Adrenal gland (tissue), 5 donors: ENCODE measurements at regions not wholly inside any gene's neighbourhood (a gene's known extent, or its start where the extent isn't known, plus 50 kb on each side); places are given as distances from the start of the nearest gene placed in this dataset.

ENCODE experiments used
- CTCF ChIP-seq, 6 experiments: fragments of 450-650 bp in 4 of 6; fragments of 200-600 bp in 2 of 6; sonication (generic) in 1 of 6; IDR thresholded peaks; 1 replicate in 5 of 6; 2 replicates in 1 of 6; pipeline versions ENCODE4 v1.5.1 to v1.8.0; 2016 to 2021; ENCODE audit warnings: antibody characterized with exemption in 6 of 6, mild to moderate bottlenecking in 2 of 6, moderate library complexity in 1 of 6
- POLR2A ChIP-seq, 2 donors: fragments of 450-650 bp; IDR thresholded peaks; one replicate each; pipeline ENCODE4 v1.6.1; 2017; ENCODE audit warnings: antibody characterized with exemption in 2 of 2, mild to moderate bottlenecking in 2 of 2, moderate library complexity in 1 of 2
- donor health status: DM: no; HTN: no; CAD: no.

GRCh38 chr7:37549076-37549931 is 100.6 kb upstream of the ELMO1 start:
- no peak for TF ChIP-seq POLR2A (IDR thresholded peaks at IDR 0.05)
- no peak for TF ChIP-seq CTCF (IDR thresholded peaks at IDR 0.05)
